ENCODE measurements at regions not wholly inside any gene's neighbourhood (a gene's known extent, or its start where the extent isn't known, plus 50 kb on each side); places are given as distances from the start of the nearest gene placed in this dataset.
"Not testable (repeated sequence)": the region's sequence is repeated elsewhere in the genome, so short reads cannot be mapped to it uniquely, and the experiment has no call there.

DNA sequence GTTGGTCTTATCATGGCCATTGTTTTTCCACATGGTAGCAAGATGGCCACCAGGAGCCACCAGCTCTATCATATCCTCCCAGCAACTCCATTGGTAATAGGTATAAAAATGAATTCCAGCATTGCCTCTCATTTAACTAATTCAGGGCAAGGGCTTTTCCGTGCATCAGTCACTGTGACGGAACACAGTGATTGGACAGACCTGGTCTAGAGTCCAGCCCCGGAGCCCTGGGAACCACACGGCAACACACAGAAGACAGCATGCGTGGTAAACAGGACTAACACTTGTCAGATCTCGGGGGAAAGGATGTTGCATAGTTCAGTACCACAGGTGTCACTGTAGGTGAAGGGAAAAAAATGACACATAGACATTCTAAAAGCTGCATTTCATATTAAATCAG lies 638.0 kb upstream of the RBFOX1 start:
- H3K9me3 Mint-ChIP-seq (ENCODE audit: low read depth, unreplicated experiment), result peaks cover 4% of the 10 kb centered on the region
- no peak for TF ChIP-seq CTCF (IDR thresholded peaks at IDR 0.05; ENCODE audit: unreplicated experiment)
- no peak overlapping the region for H3K4me3 Mint-ChIP-seq (ENCODE audit: low read depth, unreplicated experiment)
- DNase-seq, result no peak
- no peaks in the 10 kb centered on the region for H3K27me3 Mint-ChIP-seq (ENCODE audit: unreplicated experiment)
- no peaks in the 10 kb centered on the region for H3K4me1 Mint-ChIP-seq (ENCODE audit: low read depth, unreplicated experiment)
- H3K27ac Mint-ChIP-seq (ENCODE audit: unreplicated experiment), result no peak overlapping the region
- no TSS peak for BruUV-seq (replicated peaks)
- intact Hi-C loops (cut with micrococcal nuclease; ENCODE audit: unreplicated experiment), result no loop called here
- CTCF ChIA-PET, result no interaction called here
- no peaks in the 10 kb centered on the region for H3K36me3 Mint-ChIP-seq (ENCODE audit: insufficient read depth, unreplicated experiment)

GRCh38 chr16:6693418-6693817 lies 639.2 kb upstream of the RBFOX1 start:
- H3K4me1 Mint-ChIP-seq (ENCODE audit: low read depth, unreplicated experiment); H3K4me3 Mint-ChIP-seq (ENCODE audit: low read depth, unreplicated experiment); DNase-seq; H3K27ac Mint-ChIP-seq (ENCODE audit: unreplicated experiment); H3K36me3 Mint-ChIP-seq (ENCODE audit: insufficient read depth, unreplicated experiment); BruUV-seq (replicated peaks); H3K27me3 Mint-ChIP-seq (ENCODE audit: unreplicated experiment); H3K9me3 Mint-ChIP-seq (ENCODE audit: low read depth, unreplicated experiment); intact Hi-C loops (cut with micrococcal nuclease; ENCODE audit: unreplicated experiment); CTCF ChIA-PET: not testable (repeated sequence)

GRCh38 chr16:6692874-6693273 lies 639.8 kb upstream of the RBFOX1 start:
- no peaks in the 10 kb centered on the region for H3K27me3 Mint-ChIP-seq (ENCODE audit: unreplicated experiment)

GRCh38 chr16:6690741-6691140 lies 641.9 kb upstream of the RBFOX1 start:
- H3K9me3 Mint-ChIP-seq (ENCODE audit: low read depth, unreplicated experiment), result peaks cover 5% of the 10 kb centered on the region
- no peak overlapping the region for H3K4me3 Mint-ChIP-seq (ENCODE audit: low read depth, unreplicated experiment)
- no peak overlapping the region for H3K27ac Mint-ChIP-seq (ENCODE audit: unreplicated experiment)
- CTCF ChIA-PET, result no interaction called here
- H3K4me1 Mint-ChIP-seq (ENCODE audit: low read depth, unreplicated experiment), result no peaks in the 10 kb centered on the region
- no peaks in the 10 kb centered on the region for H3K27me3 Mint-ChIP-seq (ENCODE audit: unreplicated experiment)
- no peaks in the 10 kb centered on the region for H3K36me3 Mint-ChIP-seq (ENCODE audit: insufficient read depth, unreplicated experiment)
- no TSS peak for BruUV-seq (replicated peaks)
- no peak for DNase-seq
- intact Hi-C loops (cut with micrococcal nuclease; ENCODE audit: unreplicated experiment), result no loop called here
- no peak for TF ChIP-seq CTCF (IDR thresholded peaks at IDR 0.05; ENCODE audit: unreplicated experiment)

More at GRCh38 chr16:6692874-6693273, 639.8 kb upstream of the RBFOX1 start:
- no peak overlapping the region for H3K27ac Mint-ChIP-seq (ENCODE audit: unreplicated experiment)
- no peaks in the 10 kb centered on the region for H3K4me1 Mint-ChIP-seq (ENCODE audit: low read depth, unreplicated experiment)
- no TSS peak for BruUV-seq (replicated peaks)
- no peak for TF ChIP-seq CTCF (IDR thresholded peaks at IDR 0.05; ENCODE audit: unreplicated experiment)
- peaks cover 4% of the 10 kb centered on the region for H3K9me3 Mint-ChIP-seq (ENCODE audit: low read depth, unreplicated experiment)
- intact Hi-C loops (cut with micrococcal nuclease; ENCODE audit: unreplicated experiment), result no loop called here
- CTCF ChIA-PET, result no interaction called here
- no peak for DNase-seq
- H3K36me3 Mint-ChIP-seq (ENCODE audit: insufficient read depth, unreplicated experiment), result no peaks in the 10 kb centered on the region
- H3K4me3 Mint-ChIP-seq (ENCODE audit: low read depth, unreplicated experiment), result no peak overlapping the region

GRCh38 chr16:6689643-6690042 lies 643.0 kb upstream of the RBFOX1 start:
- H3K36me3 Mint-ChIP-seq (ENCODE audit: insufficient read depth, unreplicated experiment), result no peaks in the 10 kb centered on the region

More at GRCh38 chr16:6689643-6690042, 643.0 kb upstream of the RBFOX1 start:
- BruUV-seq (replicated peaks), result no TSS peak
- no peak for TF ChIP-seq CTCF (IDR thresholded peaks at IDR 0.05; ENCODE audit: unreplicated experiment)
- H3K4me3 Mint-ChIP-seq (ENCODE audit: low read depth, unreplicated experiment), result no peak overlapping the region
- H3K9me3 Mint-ChIP-seq (ENCODE audit: low read depth, unreplicated experiment), result peaks cover 5% of the 10 kb centered on the region
- H3K27ac Mint-ChIP-seq (ENCODE audit: unreplicated experiment), result no peak overlapping the region
- no peaks in the 10 kb centered on the region for H3K27me3 Mint-ChIP-seq (ENCODE audit: unreplicated experiment)
- CTCF ChIA-PET, result interaction anchor here (0.6 kb wide), 1 partner anchor 31 kb away, joined by 3 read pairs; no protein-coding TSS in a partner anchor
- H3K4me1 Mint-ChIP-seq (ENCODE audit: low read depth, unreplicated experiment), result no peaks in the 10 kb centered on the region
- intact Hi-C loops (cut with micrococcal nuclease; ENCODE audit: unreplicated experiment), result no loop called here
- DNase-seq, result no peak

Data from Calu3 (cell line).